HG03280 (cell line): ENCODE measurements at regions not wholly inside any gene's neighbourhood (a gene's known extent, or its start where the extent isn't known, plus 50 kb on each side); places are given as distances from the start of the nearest gene placed in this dataset.
A peak's percentile ranks its signal among the peaks of the same experiment; 100 is the strongest.

Experiments used
- ATAC-seq: cut with Tn5 transposase; IDR thresholded peaks from one replicate; pipeline ENCODE4 v1.9.1; 2021; ENCODE audit warnings: mild to moderate bottlenecking, moderate library complexity; ENCODE audit not compliant: unreplicated experiment

DNA sequence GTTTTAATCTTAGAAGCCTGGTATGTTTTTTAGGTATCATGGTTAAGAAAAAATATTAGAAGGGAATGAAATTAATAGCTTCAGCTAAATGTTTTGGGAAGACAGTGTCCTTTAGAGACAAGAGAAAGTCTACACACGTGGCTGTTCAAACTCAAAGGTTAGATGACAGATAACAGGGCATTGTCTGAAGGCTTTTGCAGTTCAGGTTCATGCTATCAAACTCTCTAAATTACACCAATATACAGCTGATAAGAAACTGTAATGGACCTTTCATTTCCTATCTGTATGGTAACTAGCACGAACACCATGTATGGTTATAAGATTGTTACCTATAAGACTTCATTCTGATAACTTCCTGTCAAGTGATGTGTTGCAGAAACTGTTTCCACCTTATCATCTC is 240.6 kb upstream of the MEF2C start:
- ATAC-seq: no peak

DNA sequence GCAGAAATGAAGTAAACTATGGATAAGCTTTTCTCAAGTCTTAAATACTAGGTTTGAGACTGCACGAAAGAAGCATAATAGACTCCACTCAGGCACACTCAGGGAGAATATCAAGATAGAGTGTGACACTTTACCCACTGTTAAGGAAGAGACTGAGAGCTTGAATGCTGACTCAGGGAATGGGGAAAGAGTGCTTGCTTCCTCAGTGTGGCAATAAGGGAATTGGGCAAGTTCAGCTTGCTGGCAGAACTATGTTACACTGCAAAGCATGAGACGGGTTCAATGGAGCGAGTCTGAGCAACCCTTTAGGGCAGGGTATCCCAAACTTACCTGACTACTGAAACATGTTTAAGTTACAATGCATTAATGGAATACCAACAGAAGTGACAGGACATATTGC is 237.7 kb upstream of the MEF2C start:
- ATAC-seq: no peak

DNA sequence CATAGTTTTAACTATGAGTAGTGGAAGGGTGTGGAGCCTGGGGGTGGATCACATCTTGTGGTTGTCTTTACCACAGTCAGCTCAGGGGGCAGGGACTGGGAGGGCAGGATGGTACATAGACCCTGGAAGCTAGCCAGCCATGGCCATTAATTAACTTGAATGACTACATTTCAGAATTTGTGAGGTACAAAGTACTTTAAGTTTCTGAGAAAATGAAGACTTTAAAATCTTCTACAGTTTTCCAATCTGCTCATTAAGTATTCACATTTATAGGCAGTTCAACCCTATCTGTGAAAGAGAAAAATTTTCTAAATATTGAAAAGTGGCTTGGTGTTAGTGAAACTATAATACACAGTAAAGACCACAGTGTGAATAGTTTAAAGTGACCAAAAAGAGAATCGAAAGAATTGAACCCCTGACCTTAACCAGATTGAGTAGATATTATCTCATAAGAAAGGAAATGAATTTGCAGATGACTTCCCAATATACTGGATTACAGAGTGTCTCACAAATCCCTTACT is 234.2 kb upstream of the MEF2C start:
- no peak for ATAC-seq

GRCh38 chr5:89110916-89111646 is 228.1 kb upstream of the MEF2C start:
- ATAC-seq: no peak

DNA sequence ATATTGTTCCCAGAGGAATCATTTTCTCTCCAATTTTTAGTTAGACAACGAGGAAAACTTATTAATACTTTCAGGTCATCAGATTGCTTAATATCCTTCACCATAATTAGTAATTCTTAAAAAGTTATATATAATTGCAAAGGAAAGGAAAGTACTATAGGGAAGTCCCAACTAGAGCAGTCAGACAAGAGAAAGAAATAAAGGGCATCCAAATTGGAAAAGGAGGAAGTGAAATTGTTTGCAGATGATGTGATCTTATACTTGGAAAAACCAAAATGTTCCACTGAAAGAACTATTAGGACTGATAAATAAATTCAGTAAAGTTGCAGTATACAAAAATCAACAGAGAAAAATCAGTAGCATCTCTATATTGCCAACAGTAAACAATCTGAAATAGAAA is 223.5 kb upstream of the MEF2C start:
- ATAC-seq: no peak

DNA sequence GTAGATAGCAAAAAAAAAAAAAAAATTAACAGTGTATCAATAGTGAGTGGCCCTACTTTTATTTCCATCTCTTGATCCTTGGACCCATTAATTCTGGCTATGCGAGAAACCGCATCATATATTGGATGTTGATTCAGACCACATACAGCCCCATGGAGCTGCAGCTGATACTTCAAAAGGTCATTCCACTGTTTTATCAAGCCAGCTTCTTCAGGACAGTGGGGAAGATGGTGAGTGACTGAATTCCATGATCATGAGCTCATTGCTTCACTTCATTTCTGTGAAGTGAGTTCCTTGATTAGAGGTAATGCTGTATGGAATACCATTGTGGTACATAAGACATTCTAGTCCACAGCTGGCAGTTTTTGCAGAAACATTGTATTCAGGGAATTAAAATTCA is 222.9 kb upstream of the MEF2C start:
- ATAC-seq: no peak

DNA sequence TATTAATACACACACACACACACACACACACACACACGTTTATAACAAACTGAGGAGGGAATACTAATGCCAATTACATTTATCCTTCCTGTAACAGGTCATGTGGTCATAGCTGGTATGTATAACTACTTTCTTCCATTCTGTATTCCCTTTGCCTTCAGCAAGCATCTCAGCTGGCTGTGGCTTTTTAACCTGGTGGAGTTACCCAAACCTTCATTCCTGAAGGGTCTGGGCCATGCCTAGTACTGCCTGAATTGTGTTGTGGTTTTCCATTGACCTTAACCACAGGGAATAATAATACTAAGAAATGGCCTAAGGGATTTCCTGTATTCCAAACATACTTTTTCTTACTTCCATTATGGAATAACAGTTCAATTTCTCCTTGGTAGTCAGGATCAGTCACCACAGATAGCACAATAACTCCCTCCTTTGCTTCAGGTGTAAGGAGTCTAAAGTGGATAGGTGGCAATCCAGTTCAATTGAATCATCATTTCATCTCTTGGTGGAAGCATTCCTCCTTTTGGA is 222.2 kb upstream of the MEF2C start:
- ATAC-seq: no peak

DNA sequence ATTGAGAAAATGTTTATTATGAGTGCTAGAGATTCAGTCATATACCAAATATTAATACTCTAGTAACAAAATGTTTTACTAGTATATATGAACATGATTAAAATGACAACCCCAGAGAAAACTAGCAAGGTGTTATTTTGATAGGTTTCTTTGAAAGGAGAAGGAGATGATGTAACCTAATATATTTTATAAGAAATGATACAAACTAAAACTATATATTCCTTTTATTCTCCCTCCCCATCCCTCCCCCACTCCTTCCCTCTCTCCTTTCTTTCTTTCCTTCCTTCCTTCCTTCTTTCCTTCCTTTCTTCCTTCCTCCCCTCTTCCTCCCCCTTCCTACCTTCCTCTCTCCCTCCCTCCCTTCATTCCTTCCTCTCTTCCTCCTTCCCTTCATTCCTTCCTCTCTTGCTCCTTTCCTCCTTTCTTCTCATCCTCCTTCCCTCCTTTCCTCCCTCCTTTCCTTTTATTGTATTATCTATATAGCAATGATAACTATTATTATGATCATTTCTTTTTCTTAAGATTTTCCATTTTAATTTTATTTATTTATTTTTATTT is 215.3 kb upstream of the MEF2C start:
- no peak for ATAC-seq

DNA sequence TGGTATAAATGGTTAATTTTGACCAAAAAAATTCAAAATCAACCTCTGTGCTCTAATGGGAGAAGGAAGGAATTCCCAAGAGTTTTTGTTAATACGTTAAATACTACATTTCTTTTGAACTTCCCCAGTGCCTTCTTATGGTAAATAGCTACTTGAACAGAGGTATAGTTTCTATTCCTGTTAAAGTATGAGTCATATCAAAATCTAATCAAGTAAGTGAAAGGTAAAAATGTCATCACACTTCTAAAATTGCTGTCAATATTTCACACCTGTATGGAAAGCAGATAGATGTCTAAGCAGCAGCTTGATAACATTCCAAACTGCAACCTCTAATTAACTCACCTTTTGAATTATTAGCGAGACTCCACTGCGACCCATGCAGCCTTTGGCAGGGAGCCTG is 214.1 kb upstream of the MEF2C start:
- peak; percentile 72 for ATAC-seq

DNA sequence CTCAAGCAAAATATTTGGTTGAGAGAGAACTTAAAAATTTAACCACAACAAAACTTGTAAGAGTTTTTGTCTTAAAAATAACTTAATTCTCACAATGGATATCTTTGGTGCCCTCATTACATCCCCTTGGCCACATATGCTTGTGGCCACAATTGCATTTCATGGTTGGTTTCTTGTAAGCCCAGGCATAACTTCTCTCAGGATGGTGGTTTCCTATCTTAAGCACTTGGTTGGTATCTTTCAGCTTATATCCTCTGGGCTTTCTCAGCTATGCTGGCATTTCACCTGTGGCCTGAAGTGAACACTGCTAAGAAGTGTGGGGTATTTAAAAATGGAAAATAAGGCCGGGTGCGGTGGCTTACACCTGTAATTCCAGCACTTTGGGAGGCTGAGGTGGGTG is 212.4 kb upstream of the MEF2C start:
- no peak for ATAC-seq

GRCh38 chr5:89090037-89090436 is 207.1 kb upstream of the MEF2C start:
- ATAC-seq: no peak

DNA sequence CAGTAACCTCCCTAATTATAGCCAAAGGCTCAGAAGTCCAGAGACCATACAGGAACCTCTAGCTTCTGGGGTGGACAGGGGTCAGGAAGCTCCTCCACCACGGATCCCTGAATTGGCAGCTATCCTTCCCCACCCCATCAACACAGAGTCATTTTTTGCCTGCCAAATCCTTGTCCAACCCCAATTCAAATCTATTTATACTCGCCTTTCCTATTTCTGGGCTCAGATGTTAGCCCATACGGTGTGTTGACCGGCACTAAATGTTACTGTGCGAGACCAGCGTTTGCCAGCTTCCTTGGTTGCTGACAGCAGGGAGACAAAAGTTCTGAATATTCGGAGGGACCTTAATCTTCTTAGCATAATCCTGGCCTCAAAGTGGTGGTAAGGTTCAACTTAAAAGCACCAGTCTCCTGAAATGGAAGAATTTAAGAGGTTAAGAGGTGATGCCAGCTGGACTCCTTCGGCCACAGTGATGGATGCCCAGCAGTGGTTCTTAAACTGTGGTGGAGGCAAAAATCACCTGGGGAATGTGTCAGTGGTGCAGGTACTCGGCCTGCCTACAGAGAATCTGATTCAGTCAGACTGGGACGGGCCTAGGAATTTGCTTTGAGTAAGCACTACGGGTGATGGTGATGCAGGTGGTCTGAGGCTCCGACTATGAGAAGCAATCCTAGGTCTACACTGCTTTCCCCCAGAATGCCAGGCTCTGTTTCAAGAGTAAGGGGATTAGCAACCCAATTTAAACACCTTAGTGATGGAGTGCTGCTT is 204.8 kb upstream of the MEF2C start:
- no peak for ATAC-seq

GRCh38 chr5:89087128-89087527 is 204.1 kb upstream of the MEF2C start:
- no peak for ATAC-seq

GRCh38 chr5:89086390-89087086 is 203.6 kb upstream of the MEF2C start:
- ATAC-seq: no peak

DNA sequence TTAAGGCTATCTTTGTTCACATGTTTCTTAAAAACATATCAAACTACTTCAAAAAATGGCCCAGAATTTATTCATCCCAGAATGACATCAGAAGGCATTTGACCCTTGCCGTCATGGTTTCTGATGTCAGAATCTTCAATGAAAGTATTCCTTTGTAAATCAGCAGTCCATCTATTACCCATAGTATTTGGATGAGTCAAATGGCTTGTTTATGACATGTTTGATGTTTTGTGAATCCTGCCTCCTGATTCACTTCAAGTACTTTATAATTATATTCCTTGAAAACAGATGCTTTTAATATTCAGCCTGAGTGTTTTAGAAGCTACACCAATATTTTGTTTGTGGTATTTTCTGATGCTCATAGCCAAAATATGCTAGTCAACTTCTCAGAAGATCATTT is 200.8 kb upstream of the MEF2C start:
- no peak for ATAC-seq

- no peak for ATAC-seq
Measured at GRCh38 chr5:89081360-89081759, 198.4 kb upstream of the MEF2C start.

DNA sequence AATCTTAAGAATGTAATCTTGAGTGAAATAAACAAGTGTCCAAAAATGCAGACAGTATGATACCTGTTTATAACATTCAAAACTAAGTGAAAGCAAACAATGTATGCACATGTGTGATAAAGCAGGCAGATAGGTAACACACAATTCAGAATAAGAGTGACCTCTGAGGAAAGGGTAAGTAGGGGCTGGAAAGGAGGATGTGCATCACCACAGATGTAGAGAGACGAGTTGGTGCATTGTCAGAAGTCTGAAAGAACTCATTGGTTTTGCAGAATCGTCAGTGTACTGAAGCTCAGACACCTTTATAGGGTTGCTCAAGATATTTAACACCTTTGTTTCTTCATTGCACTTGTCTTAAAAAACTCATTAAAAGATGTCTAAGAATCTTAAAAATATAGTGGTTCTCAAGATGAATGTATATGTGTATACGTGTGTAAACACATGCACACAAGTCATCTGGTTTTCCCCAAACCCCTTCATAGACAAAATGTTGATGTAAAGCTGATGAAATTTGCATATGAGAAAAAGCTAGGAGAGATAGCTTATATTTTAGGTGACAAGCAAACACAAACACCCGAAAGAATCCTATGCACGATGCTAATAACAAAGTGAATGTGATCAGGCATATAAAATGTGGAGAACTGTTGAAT is 197.6 kb upstream of the MEF2C start:
- ATAC-seq: no peak

DNA sequence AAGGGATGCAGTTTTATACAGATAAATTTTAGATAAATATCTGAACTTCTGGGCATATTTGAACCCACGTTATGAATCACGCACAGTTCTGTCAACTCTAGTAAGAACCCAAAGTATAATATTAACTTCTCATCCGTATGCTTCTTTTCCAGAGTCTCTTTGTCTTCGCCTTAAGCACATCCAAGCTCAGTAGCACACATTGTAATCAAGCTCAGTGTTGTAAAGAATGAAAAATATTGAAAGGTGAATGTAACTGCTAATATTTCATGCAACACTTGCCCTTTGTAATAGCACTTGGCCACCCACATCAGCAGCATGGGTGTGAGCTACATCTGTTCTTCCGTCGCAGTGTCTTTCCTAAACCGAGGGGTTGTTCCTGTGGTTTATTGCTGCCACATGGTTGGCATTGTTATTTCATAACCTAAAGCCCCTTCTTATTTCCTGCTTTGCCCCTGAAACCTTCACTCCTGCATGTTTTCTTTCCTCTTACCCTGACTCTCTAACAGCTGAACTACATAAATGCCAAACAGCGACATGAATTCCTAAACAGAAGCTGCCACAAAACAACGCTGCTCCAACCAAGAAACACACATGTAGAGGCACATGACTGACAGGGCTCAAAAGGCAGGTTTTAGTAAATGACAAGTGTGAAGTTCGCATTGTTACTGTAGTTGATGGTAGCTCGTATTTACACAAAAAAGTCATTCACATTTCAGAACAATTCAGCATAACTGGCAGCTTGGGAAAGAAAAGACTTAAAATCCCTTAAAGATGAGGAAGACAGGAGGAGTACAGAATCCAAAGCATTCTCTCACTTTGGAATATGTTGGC is 190.1 kb upstream of the MEF2C start:
- no peak for ATAC-seq

DNA sequence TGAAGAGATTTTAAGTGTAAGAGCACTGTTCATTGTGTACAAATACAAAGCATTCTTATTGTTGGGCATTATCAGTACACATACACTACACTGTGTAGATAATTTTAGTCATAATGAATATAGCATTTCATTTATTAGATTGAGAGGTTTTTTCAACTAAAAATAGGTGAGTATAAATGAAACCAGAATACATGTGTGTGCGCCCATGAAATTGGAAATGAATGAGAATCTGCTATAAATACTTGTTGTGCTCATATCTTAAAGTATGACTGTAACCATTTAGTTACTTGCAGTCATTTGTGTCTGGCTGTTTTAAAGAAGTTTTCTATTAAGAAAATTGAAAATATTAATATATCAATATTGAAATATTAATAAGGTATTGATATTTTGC is 189.0 kb upstream of the MEF2C start:
- peak; percentile 78 for ATAC-seq
